CD8-positive, alpha-beta memory T cell (primary cell): ENCODE measurements at regions not wholly inside any gene's neighbourhood (a gene's known extent, or its start where the extent isn't known, plus 50 kb on each side); places are given as distances from the start of the nearest gene placed in this dataset.

ENCODE experiments used
- CTCF ChIA-PET: fragments of 350-600 bp; sonication (Branson Sonifier 250); formaldehyde crosslinking; loops from one replicate; lab custom pipeline; 2021; ENCODE audit warnings: antibody characterized with exemption; lab: Charles Lee
- POLR2A ChIA-PET: fragments of 350-600 bp; sonication (Branson Sonifier 250); formaldehyde crosslinking; loops from one replicate; lab custom pipeline; 2021; ENCODE audit warnings: antibody characterized with exemption; lab: Charles Lee
- DNase-seq, 5 donors: peaks; one replicate each; pipeline versions ENCODE4 v3.0.0 to v3.0.0-alpha.2; 2020 to 2022; ENCODE audit warnings: mixed read lengths in 1 of 5
- H3K27ac ChIP-seq: one replicate; pipeline ENCODE4 v1.7.0; 2013; ENCODE audit warnings: low read depth, mild to moderate bottlenecking, low read length, moderate library complexity
- H3K27me3 ChIP-seq: 2 replicates; pipeline ENCODE4 v1.7.0; 2013; ENCODE audit warnings: low read length, mild to moderate bottlenecking; ENCODE audit not compliant: insufficient read depth, poor library complexity, severe bottlenecking
- H3K36me3 ChIP-seq: 2 replicates; pipeline ENCODE4 v1.7.0; 2013; ENCODE audit warnings: mild to moderate bottlenecking, low read length, moderate library complexity; ENCODE audit not compliant: insufficient read depth
- H3K4me1 ChIP-seq: 2 replicates; pipeline ENCODE4 v1.7.0; 2013; ENCODE audit warnings: mild to moderate bottlenecking, low read length, moderate library complexity; ENCODE audit not compliant: insufficient read depth
- H3K4me3 ChIP-seq: 2 replicates; pipeline ENCODE4 v1.7.0; 2013; ENCODE audit warnings: mild to moderate bottlenecking, low read length
- H3K9me3 ChIP-seq: 2 replicates; pipeline ENCODE4 v1.7.0; 2013; ENCODE audit warnings: mild to moderate bottlenecking, low read length
- H3K27ac Mint-ChIP-seq, 8 donors: one replicate each; pipeline ENCODE4 v1.8.0; 2020 to 2021; ENCODE audit warnings: mixed read lengths in 8 of 8, mild to moderate bottlenecking in 6 of 8, inconsistent platforms in 3 of 8, moderate library complexity in 3 of 8
- H3K27me3 Mint-ChIP-seq, 2 donors: one replicate each; pipeline ENCODE4 v1.8.0; 2020 to 2021; ENCODE audit warnings: mixed read lengths in 2 of 2, mild to moderate bottlenecking in 1 of 2, moderate library complexity in 1 of 2
- H3K36me3 Mint-ChIP-seq, 3 donors: one replicate each; pipeline ENCODE4 v1.8.0; 2020 to 2021; ENCODE audit warnings: mixed read lengths in 3 of 3, inconsistent platforms in 1 of 3, mild to moderate bottlenecking in 1 of 3
- H3K4me1 Mint-ChIP-seq, 3 donors: one replicate each; pipeline ENCODE4 v1.8.0; 2020 to 2021; ENCODE audit warnings: mixed read lengths in 3 of 3, inconsistent platforms in 1 of 3, mild to moderate bottlenecking in 1 of 3
- H3K4me3 Mint-ChIP-seq, 7 donors: one replicate each; pipeline ENCODE4 v1.8.0; 2020 to 2021; ENCODE audit warnings: mixed read lengths in 7 of 7, mild to moderate bottlenecking in 6 of 7, moderate library complexity in 4 of 7, inconsistent platforms in 2 of 7
- H3K9me3 Mint-ChIP-seq, 5 donors: one replicate each; pipeline ENCODE4 v1.8.0; 2020 to 2022; ENCODE audit warnings: mixed read lengths in 5 of 5, mild to moderate bottlenecking in 3 of 5, moderate library complexity in 2 of 5, inconsistent platforms in 1 of 5

DNA sequence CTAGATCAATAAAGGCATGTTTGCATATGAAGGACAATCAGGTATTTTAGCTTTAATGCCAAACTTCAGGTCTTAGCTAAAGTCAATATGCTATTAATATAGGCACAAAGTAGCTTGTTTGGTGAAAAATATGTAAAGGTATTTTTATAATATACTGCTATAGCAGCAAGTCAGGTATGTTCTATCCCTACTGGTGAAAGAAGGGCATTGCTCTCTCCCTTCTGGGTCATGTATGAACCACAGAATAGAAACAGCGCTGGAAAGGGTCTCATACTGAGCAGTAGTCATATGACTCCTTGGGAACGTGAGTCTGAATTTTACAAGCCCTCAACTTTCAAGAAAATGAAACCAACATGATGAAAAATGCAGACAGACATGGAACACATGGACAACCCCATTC, 314.6 kb downstream of the GRIN2B start:
- Histone ChIP-seq H3K4me3 (no peak overlapping the region), H3K27me3 (no peaks in the 10 kb centered on the region), H3K27ac (no peak overlapping the region), H3K36me3 (no peaks in the 10 kb centered on the region), H3K4me1 (no peaks in the 10 kb centered on the region), H3K9me3 (no peaks in the 10 kb centered on the region)
- no peaks in the 10 kb centered on the region for H3K4me1 Mint-ChIP-seq
- ChIA-PET CTCF (no interaction called here), POLR2A (no interaction called here)
- peaks cover 0 to 2% (median 0%) of the 10 kb centered on the region in 5 donors for H3K9me3 Mint-ChIP-seq
- no peak for DNase-seq
- H3K27me3 Mint-ChIP-seq, result peaks cover 3 to 18% of the 10 kb centered on the region in 2 donors
- no peak overlapping the region for H3K4me3 Mint-ChIP-seq
- H3K36me3 Mint-ChIP-seq, result no peaks in the 10 kb centered on the region
- H3K27ac Mint-ChIP-seq, result no peak overlapping the region

GRCh38 chr12:13661005-13661887, 320.2 kb downstream of the GRIN2B start:
- CTCF ChIA-PET, result interaction anchor here (1.4 kb wide), 1 partner anchor 13 kb away, joined by 3 read pairs; no protein-coding TSS in a partner anchor
- Histone ChIP-seq H3K9me3 (no peaks in the 10 kb centered on the region), H3K4me3 (no peak overlapping the region), H3K27ac (no peak overlapping the region), H3K27me3 (no peaks in the 10 kb centered on the region), H3K4me1 (no peaks in the 10 kb centered on the region), H3K36me3 (no peaks in the 10 kb centered on the region)
- Mint-ChIP-seq H3K36me3 (no peaks in the 10 kb centered on the region), H3K27me3 (peaks cover 3 to 5% of the 10 kb centered on the region in 2 donors), H3K4me3 (no peak overlapping the region), H3K9me3 (no peaks in the 10 kb centered on the region), H3K27ac (no peak overlapping the region), H3K4me1 (no peaks in the 10 kb centered on the region)
- no peak for DNase-seq
- POLR2A ChIA-PET, result no interaction called here

- Mint-ChIP-seq H3K4me3 (no peak overlapping the region), H3K9me3 (no peaks in the 10 kb centered on the region), H3K27me3 (peaks cover 5 to 6% of the 10 kb centered on the region in 2 donors), H3K36me3 (no peaks in the 10 kb centered on the region), H3K4me1 (no peaks in the 10 kb centered on the region), H3K27ac (no peak overlapping the region)
- H3K27ac ChIP-seq, result no peak overlapping the region
- H3K4me3 ChIP-seq, result no peak overlapping the region
- ChIA-PET CTCF (no interaction called here), POLR2A (no interaction called here)
- H3K9me3 ChIP-seq, result no peaks in the 10 kb centered on the region
- DNase-seq, result no peak
- no peaks in the 10 kb centered on the region for H3K36me3 ChIP-seq
- H3K27me3 ChIP-seq, result no peaks in the 10 kb centered on the region
- no peaks in the 10 kb centered on the region for H3K4me1 ChIP-seq
Measured at GRCh38 chr12:13654456-13654855, 326.9 kb downstream of the GRIN2B start.

GRCh38 chr12:13652105-13652504, 329.3 kb downstream of the GRIN2B start:
- Mint-ChIP-seq H3K27ac (no peak overlapping the region), H3K27me3 (peaks cover 5 to 6% of the 10 kb centered on the region in 2 donors), H3K9me3 (no peaks in the 10 kb centered on the region), H3K4me3 (no peak overlapping the region), H3K4me1 (no peaks in the 10 kb centered on the region), H3K36me3 (no peaks in the 10 kb centered on the region)
- Histone ChIP-seq H3K27me3 (no peaks in the 10 kb centered on the region), H3K9me3 (no peaks in the 10 kb centered on the region), H3K4me1 (no peaks in the 10 kb centered on the region), H3K4me3 (no peak overlapping the region), H3K27ac (no peak overlapping the region), H3K36me3 (no peaks in the 10 kb centered on the region)
- CTCF ChIA-PET, result no interaction called here
- POLR2A ChIA-PET, result no interaction called here
- DNase-seq, result no peak

DNA sequence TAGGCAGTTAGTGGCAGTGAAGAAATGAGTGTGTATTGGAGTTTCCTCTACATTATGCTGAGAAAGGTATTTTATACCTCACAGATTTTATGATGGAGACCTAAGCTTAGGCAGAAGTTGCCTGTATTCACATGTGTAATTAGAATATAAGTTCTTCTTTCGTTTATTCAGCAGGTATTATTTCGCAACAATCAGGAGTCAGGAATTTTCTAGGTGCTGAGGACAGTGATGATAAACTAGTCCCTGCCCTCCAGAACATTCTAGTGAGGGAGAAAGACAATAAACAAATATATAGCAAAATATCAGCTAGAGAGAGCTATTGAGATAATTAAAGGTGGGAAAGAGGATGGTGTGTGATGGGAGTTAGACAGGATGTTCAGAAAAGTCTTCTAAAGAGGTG, 345.7 kb downstream of the GRIN2B start:
- H3K4me3 ChIP-seq, result no peak overlapping the region
- H3K4me3 Mint-ChIP-seq, result no peak overlapping the region
- DNase-seq, result no peak
- H3K27me3 ChIP-seq, result peaks cover 3% of the 10 kb centered on the region
- H3K27me3 Mint-ChIP-seq, result peaks cover 5% of the 10 kb centered on the region in 2 donors
- no peaks in the 10 kb centered on the region for H3K9me3 ChIP-seq
- no peaks in the 10 kb centered on the region for H3K4me1 Mint-ChIP-seq
- H3K9me3 Mint-ChIP-seq, result no peaks in the 10 kb centered on the region
- no peak overlapping the region for H3K27ac ChIP-seq
- no peaks in the 10 kb centered on the region for H3K36me3 ChIP-seq
- no peaks in the 10 kb centered on the region for H3K4me1 ChIP-seq
- no peak overlapping the region for H3K27ac Mint-ChIP-seq
- ChIA-PET POLR2A (no interaction called here), CTCF (no interaction called here)
- no peaks in the 10 kb centered on the region for H3K36me3 Mint-ChIP-seq

GRCh38 chr12:13631873-13632272, 349.5 kb downstream of the GRIN2B start:
- H3K27ac Mint-ChIP-seq, result no peak overlapping the region
- peaks cover 3 to 8% of the 10 kb centered on the region in 2 donors for H3K27me3 Mint-ChIP-seq
- no peaks in the 10 kb centered on the region for H3K36me3 Mint-ChIP-seq
- Histone ChIP-seq H3K4me1 (no peaks in the 10 kb centered on the region), H3K4me3 (no peak overlapping the region), H3K36me3 (no peaks in the 10 kb centered on the region), H3K27me3 (peaks cover 3% of the 10 kb centered on the region), H3K27ac (no peak overlapping the region), H3K9me3 (no peaks in the 10 kb centered on the region)
- CTCF ChIA-PET, result no interaction called here
- H3K4me3 Mint-ChIP-seq, result no peak overlapping the region
- POLR2A ChIA-PET, result no interaction called here
- no peak for DNase-seq
- H3K9me3 Mint-ChIP-seq, result peaks cover 0 to 1% (median 0%) of the 10 kb centered on the region in 5 donors
- H3K4me1 Mint-ChIP-seq, result no peaks in the 10 kb centered on the region

GRCh38 chr12:13630354-13630753, 351.0 kb downstream of the GRIN2B start:
- H3K9me3 Mint-ChIP-seq, result peaks cover 0 to 1% (median 0%) of the 10 kb centered on the region in 5 donors
- H3K4me1 Mint-ChIP-seq, result no peaks in the 10 kb centered on the region
- Histone ChIP-seq H3K9me3 (no peaks in the 10 kb centered on the region), H3K4me1 (no peaks in the 10 kb centered on the region), H3K27ac (no peak overlapping the region), H3K27me3 (peaks cover 3% of the 10 kb centered on the region), H3K4me3 (no peak overlapping the region), H3K36me3 (no peaks in the 10 kb centered on the region)
- POLR2A ChIA-PET, result no interaction called here
- no peak overlapping the region for H3K27ac Mint-ChIP-seq
- H3K27me3 Mint-ChIP-seq, result peaks cover 3 to 9% of the 10 kb centered on the region in 2 donors
- DNase-seq, result no peak
- no peaks in the 10 kb centered on the region for H3K36me3 Mint-ChIP-seq
- no peak overlapping the region for H3K4me3 Mint-ChIP-seq
- CTCF ChIA-PET, result no interaction called here

- Histone ChIP-seq H3K9me3 (no peaks in the 10 kb centered on the region), H3K27ac (no peak overlapping the region), H3K27me3 (peaks cover 3% of the 10 kb centered on the region), H3K36me3 (no peaks in the 10 kb centered on the region), H3K4me3 (no peak overlapping the region), H3K4me1 (no peaks in the 10 kb centered on the region)
- Mint-ChIP-seq H3K9me3 (peaks cover 0 to 1% (median 0%) of the 10 kb centered on the region in 5 donors), H3K4me3 (no peak overlapping the region), H3K4me1 (no peaks in the 10 kb centered on the region), H3K36me3 (no peaks in the 10 kb centered on the region), H3K27me3 (peaks cover 2 to 12% of the 10 kb centered on the region in 2 donors), H3K27ac (no peak overlapping the region)
- ChIA-PET POLR2A (no interaction called here), CTCF (no interaction called here)
- no peak for DNase-seq
Measured at GRCh38 chr12:13628067-13628466, 353.3 kb downstream of the GRIN2B start.
